Glomerular visceral epithelial cell (primary cell): ENCODE measurements at regions not wholly inside any gene's neighbourhood (a gene's known extent, or its start where the extent isn't known, plus 50 kb on each side); places are given as distances from the start of the nearest gene placed in this dataset.
"Not testable (repeated sequence)": the region's sequence is repeated elsewhere in the genome, so short reads cannot be mapped to it uniquely, and the experiment has no call there.

Experiments
- DNase-seq: peaks from one replicate; pipeline ENCODE4 v3.0.0-alpha.2; 2016; ENCODE audit errors: extremely low spot score

DNA sequence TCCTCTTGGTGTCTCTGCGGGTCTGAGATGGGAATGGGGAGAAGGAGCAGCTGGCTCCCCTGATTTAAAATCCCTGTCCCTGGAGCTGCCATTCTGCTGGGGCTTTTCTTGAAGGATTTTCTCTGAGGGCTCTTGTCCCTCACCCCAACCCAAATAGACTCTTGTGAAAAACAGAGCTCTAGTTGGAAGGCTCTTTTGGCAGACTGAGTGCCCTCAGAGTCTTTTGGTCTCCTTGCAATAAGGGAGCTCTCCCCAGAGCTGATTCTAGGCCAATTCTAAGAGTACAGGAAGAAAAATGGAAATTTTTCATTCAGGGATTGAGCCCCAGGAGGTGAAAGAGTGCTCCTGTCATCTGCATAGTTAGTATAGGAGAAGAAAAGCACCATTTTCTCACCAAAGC is 238.3 kb downstream of the COG6 start:
- DNase-seq, result no peak

DNA sequence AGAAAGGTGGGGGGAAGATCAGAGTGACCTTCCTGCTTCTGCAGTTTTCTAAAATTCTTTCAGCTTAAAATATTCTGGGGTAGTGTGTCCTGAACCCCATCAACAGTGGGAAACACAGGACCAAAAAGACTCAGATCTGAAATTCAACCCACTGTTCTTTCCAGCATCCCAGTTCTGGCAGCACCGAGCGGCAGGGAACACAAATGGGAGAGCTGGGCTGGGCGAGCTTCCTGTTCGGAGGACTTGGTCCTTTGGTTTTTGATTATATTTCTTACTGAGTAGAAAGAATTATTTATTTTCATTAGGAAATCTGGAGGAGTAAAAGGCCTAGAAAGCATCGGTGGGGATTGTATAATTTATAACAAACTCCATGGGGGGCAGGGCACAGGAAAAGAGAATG is 239.1 kb downstream of the COG6 start:
- no peak for DNase-seq

GRCh38 chr13:39895254-39895653 is 239.8 kb downstream of the COG6 start:
- no peak for DNase-seq

DNA sequence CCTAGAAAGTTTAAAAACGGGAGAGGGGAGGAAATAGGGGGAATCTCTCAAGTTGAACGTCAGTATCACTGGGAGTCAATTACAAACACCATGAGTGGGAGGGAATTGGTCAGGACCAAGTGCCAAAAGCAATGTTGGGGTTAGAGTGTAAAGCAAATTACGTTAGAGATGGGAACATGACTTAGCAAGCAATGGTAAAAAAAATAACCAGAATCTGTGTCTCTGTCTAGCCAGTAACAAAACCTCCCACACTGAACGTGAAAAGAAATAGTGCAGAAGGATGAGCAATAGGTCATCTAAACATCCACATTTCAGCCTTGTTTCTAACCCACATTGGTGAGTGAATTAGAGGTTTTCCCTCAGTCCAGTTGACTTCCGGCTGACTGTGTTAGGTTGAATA is 242.2 kb downstream of the COG6 start:
- DNase-seq, result no peak

GRCh38 chr13:39900106-39900750 is 244.8 kb downstream of the COG6 start:
- no peak for DNase-seq

DNA sequence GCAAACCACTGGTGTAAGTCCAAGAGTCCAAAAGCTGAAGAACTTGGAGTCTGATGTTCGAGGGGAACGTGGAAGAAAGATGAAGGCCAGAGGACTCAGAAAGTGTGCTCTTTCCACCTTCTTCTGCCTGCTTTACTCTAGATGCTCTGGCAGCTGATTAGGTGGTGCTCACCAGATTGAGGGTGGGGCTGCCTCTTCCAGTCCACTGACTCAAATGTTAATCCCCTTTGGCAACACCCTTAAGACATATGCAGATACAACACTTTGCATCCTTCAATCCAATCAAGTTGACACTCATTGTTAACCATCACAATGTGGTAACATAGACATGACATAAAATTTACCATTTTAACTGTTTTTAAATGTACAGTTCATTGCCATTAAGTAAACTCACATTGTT is 249.5 kb downstream of the COG6 start:
- no peak for DNase-seq

DNA sequence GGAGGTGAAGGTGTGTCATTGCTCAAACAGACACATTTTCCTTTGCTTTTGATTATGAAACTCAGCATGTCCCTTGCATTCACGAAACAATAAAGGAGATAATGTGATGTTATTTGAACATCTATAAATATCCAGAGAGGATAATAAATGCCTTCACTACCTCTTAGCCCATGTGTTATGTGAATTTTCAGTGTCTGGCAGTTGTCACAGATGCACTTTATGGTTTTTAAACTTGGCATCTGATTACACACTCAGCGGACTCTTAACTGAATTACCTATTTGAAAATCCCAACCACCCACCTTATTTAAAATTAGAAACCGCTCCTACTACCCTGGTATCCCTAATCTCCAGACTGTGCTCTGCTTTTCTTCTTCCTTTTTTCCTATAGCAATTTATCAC is 254.2 kb downstream of the COG6 start:
- no peak for DNase-seq

- no peak for DNase-seq
Measured at GRCh38 chr13:39910041-39910440, 254.6 kb downstream of the COG6 start.

DNA sequence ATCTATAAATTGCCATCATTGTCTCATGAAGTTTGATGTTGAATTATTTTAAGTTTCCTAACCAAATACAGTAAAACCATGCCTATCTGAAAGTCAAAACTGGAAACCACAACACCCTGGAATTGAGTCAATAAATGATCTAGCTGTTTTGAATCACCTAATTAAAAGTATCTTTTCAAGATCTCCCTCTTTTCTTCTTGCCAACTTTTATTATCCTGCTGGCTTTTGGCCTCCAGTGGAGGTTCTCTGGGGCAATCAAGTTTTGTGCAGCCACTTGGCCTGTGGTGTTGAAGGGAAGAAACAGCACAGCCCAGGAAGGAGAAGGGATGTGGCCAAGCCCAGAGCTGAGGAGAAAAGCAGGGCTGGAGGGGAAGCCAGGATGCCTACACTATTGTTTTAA is 255.4 kb downstream of the COG6 start:
- no peak for DNase-seq

GRCh38 chr13:39913339-39913738 is 257.9 kb downstream of the COG6 start:
- no peak for DNase-seq

DNA sequence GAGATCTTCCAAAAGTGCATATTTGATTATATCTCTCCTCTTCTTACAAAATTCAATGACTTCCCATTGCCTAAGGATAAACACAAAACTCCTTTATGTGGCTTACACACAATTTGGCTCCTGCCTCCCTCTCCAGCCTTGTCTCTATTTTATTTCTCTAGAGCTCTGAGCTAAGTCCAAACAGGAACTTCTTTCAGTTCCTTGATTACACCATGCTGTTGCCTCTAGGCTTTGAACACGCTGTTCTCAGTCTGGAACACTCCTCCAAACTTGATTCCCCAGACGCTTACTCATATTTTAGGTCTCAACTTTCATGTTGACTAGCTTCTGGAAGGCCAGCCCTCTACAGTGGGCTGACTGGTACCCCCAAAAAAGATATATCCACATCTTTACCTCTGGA is 258.5 kb downstream of the COG6 start:
- no peak for DNase-seq

- DNase-seq, result no peak
Measured at GRCh38 chr13:39915418-39915817, 260.0 kb downstream of the COG6 start.

GRCh38 chr13:39916330-39916729 is 260.9 kb downstream of the COG6 start:
- no peak for DNase-seq

- DNase-seq, result no peak
Measured at GRCh38 chr13:39918620-39919236, 263.3 kb downstream of the COG6 start.

DNA sequence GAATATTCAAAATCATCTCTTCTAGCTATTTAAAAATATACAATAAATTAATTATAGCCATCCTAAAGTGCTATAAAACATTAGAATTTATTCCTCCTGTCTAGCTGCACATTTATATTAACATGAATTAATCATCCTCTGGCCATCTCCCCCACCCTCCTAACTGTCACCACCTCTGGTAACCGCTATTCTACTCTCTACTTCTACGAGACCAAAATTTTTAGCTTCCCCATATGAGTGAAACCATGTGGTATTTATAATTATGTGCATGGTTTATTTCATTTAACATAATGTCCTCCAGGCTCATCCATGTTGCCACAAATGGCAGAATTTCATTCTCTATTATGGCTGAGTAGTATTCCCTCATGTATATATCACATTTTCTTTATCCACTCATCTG is 265.2 kb downstream of the COG6 start:
- no peak for DNase-seq

- no peak for DNase-seq
Measured at GRCh38 chr13:39926345-39926744, 270.9 kb downstream of the COG6 start.

DNA sequence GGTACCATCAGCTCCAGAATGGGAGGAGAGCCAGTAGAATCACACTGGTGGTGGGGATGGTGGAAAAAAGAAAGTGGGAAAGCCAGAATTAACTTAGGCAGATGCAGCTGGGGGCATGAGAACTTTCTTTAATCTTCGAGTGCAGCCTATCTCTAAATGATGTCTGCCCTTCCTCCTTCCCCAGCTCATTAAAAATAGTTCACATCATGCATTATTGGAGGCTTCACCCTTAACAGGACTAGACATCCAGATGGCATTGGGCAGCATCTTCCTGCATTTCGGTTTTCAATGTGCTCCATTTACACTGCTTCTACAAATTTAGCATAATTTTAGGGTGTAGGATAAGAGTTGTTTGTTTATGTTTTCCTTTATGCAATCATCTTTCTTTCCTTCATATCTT is 272.8 kb downstream of the COG6 start:
- no peak for DNase-seq

GRCh38 chr13:39929583-39929982 is 274.1 kb downstream of the COG6 start:
- no peak for DNase-seq

DNA sequence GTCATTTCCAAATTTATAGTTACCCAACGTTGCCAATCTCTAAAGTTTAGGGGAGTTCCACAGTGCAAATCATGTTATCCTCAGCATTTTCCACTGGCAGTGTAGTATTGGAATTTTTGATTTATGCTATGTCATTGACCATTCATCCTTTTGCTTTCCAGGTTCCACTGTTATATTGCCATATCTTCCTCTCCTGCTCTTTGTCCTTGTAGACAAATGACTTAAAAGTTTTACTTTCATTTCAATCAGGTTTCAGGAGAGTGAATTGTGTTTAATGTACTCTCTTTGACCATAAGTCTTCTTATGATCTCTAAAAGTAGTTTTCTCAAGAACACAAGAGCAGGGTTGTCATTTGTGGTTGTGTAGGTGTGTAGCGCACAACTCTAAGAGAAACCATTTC is 274.6 kb downstream of the COG6 start:
- DNase-seq, result no peak

DNA sequence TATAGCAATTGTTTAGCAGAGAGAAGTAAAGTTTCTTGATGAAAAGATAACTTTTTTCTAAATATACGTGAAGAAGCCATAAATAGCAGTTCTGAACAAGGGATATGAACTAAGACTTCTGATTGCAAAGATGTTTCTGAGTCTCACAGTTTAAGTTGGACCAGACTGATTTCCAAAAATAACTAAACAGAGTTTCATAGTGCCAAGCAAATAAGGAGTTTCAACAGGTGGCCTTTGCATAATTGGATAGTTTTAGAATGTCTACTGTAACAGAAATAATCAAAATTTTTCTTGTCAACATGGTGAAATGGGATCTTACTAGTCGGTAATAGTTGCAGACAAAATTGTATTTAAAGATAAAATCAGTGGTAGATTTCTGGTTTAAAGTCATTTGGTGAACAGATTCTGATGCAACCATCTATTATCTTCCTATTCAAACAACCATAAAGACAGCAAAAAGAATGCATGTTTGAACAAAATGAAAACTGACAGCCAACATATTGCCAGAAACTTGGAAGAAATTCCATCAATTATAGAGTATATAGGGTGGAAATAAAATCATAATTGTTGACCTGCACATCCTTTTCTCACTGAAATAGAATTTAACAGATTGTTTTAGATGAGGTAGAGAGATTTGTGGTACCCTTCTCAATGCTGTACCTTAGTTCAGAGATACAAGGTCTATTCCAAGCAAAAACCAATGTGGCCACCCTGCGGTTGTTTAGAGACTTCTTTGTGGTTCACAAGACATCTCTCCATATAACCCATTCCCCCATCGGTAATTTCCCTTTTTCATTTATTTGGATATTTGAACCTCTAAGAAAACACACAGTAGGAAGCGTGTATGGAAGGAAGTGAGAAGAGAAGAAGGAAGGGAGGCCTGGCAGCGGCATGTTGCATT is 275.3 kb downstream of the COG6 start:
- DNase-seq, result no peak

- DNase-seq, result no peak
Measured at GRCh38 chr13:39931505-39931904, 276.0 kb downstream of the COG6 start.

DNA sequence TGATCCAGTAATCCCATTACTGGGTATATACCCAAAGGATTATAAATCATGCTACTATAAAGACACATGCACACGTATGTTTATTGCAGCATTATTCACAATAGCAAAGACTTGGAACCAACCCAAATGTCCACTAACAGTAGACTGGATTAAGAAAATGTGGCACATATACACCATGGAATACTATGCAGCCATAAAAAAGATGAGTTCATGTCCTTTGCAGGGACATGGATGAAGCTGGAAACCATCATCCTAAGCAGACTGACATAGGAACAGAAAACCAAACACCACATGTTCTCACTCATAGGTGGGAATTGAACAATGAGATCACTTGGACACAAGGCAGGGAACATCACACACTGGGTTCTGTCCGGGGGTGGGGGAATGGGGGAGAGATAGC is 277.1 kb downstream of the COG6 start:
- not testable (repeated sequence) for DNase-seq

DNA sequence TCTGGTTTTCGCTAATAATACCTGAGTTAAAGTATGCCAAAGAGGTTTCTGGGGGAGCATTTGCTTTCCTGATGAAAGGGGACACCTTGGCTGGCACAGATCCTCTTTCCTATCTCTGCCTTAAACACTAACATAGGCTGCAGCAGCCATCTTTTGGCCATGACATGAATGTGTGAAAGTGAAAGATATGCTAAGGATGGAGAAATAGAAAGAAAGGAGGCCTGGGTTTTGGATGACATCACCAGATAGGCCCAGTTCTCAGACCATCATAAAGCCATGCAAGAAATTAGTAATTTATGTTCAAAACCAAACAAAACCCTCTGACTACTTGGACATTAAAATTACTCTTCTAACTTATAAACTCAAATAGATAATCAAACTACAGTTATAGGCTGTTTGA is 279.7 kb downstream of the COG6 start:
- DNase-seq, result no peak
